ENCODE measurements at regions not wholly inside any gene's neighbourhood (a gene's known extent, or its start where the extent isn't known, plus 50 kb on each side); places are given as distances from the start of the nearest gene placed in this dataset.
"Not testable (repeated sequence)": the region's sequence is repeated elsewhere in the genome, so short reads cannot be mapped to it uniquely, and the experiment has no call there.

DNA sequence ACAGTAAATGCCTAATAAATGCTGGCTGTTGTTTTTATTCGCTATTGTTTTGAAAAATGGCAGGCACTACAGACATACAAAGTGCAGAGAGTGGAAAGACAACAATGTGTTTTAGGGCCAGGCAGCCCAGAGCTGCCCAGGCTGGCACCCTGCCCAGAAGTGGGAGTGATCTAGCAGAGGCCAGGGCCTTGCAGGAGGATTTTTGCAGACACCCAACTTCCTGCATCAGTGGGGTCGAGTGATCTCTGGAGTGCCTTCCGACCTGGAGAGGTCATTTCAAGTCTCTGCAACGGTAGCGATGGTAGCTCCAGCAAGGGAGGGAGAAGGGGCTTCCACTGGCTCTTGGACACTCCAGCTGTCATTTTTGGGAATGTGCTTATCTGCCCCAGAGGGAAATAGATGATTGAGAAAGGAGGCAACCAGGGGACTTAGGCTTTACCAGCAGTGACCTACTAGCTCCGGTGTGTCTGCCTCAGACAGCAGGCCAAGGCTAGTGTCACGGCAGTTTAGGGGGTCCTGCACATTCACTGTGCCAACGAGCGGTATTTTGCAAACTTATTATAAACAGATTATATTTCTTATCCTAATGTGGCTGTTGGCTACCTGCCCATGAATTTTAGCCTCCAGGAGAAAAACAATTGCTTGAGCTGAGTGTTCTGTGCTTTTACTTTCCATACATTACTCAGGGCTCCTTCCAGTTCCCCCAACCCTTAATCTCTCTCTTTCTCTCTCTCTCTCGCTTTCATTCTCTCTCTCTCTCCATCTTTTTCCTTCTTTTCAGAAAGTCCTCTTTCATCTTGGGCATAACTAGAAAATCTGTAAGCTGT lies 153.9 kb upstream of the PLGLB2 start:
- peak; percentile 55 for DNase-seq

DNA sequence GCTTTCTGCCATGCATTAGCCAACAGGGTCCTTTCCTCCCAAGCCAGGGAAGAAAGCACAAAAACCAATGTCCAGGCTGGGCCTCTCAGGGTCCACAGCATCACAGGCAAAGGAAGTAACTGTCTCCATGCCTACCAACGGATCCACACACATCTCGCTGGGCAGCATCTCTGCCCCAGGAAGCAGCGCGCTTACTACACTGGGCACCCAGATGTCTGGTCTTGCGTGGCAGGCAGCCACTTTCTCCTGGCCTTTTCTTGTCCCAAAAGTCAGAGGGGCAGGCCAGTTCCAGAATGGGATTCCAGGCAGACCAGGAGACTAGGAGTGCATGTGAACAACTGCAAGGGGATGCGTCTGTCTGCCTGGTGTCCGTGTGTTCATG lies 153.3 kb upstream of the PLGLB2 start:
- not testable (repeated sequence) for DNase-seq

DNA sequence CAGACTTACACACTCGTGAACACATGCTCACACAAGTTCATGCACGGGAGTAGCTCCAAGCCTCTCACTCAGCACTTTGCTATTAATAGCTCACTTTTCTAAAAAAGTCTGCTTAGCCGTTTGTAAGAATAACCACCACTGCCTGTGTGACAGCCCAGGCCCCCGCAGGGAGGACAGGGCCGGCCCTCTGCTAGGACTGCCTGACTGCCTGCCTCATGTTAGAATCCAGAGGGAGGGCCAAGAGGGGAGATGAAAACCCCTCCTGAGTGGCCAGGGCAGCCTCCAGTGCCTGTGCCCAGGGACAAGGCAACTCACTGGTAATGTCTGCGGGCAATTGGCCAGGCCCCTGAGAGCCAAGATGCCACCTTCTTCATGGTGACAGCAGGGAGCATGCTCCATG lies 152.9 kb upstream of the PLGLB2 start:
- DNase-seq: not testable (repeated sequence)

DNA sequence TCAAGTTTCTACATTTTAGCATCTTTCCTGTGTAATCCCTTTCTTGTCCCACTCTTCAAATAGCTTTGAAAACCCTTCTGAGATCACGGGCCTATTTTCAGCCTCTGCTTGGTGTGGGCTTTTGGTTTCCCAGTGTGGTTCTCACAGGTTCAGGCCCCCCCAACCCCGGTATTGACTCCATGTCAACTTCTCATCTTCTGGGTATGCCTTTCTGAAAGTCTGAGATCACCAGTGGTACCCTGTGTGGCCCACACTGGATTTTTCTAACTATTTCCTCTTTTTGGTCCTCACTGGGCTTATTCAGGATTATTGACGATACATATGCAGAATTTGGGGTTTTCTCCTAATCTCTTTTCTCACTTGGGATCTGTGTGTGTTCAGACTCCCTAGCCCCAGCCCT lies 146.9 kb upstream of the PLGLB2 start:
- DNase-seq: not testable (repeated sequence)

DNA sequence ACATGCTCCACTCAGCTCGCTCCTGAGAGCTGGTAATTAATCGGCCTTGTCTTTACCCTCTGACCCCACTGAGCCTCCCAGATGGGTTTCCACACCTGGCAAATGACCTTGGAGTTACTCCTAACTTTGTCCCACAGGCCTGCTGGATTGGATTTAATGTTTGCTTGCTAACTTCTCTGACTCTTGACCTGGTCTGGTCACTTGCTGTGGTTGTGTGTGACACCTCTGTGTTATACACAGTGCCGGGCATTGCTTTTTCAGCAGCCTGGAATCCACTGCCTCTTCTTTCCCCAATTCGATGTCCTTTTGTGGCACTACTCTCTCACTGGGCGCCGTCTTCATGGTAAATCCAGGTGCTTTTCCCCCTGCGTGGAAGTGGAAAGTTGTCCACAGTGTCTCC lies 145.8 kb upstream of the PLGLB2 start:
- not testable (repeated sequence) for DNase-seq

DNA sequence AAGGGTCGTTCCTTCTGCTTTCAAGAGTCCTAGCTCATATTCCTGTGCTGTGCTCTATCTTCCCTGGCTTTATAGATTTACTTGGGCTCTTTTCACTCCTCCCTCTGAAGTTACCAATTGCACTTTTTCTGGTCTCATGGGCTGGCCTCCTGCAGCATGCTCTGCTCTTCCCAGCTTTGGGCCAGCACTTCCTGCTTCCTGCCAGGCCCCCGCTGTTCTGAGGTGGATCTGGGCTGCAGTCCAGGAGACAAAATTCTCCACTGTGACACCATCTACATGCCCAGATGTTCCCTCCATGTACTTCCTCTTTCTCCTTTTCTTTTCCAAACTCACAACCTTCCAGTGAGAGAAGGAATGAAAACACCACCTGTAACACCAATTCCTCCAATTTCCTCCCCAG lies 145.2 kb upstream of the PLGLB2 start:
- DNase-seq: not testable (repeated sequence)

DNA sequence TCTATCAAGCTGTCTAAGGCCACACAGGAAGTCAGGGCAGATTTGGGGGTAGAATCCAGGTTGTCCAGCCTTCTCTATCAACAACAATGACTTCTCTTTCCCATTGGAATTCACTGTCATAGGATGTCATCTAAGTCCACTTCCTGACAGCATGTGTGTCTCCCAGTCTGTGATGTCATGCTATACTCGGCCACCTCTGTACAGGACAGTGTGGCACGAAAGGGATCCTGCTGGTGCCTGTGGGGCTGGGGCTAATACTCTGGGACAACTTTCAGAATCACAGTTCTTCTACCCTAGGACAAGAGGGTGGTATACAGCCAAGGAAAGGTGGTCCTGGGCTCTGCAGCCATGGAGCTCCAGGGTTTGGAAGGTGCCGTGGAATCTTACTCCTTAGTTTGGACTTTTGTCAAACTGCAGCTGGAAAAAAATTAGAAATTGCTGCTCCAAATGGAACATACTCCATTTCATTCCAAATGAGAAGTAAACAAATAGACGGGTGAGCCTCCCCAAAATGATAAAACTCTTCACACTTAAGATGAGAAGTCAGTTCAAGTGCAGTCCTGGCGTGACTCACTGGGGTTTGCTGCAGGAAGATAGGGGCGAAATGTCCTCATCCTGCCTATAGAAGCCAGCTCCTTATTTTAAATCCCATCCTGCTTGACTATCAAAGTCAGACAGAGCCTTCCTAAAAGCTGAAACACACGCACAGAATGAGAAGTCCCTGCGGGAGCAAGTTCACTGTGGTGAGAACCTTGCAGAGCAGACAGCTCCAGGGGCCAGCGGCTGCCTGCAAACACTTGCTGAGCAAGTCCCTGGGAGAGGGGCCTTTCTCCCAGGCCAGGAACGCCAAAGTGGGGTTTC lies 144.2 kb upstream of the PLGLB2 start:
- not testable (repeated sequence) for DNase-seq

DNA sequence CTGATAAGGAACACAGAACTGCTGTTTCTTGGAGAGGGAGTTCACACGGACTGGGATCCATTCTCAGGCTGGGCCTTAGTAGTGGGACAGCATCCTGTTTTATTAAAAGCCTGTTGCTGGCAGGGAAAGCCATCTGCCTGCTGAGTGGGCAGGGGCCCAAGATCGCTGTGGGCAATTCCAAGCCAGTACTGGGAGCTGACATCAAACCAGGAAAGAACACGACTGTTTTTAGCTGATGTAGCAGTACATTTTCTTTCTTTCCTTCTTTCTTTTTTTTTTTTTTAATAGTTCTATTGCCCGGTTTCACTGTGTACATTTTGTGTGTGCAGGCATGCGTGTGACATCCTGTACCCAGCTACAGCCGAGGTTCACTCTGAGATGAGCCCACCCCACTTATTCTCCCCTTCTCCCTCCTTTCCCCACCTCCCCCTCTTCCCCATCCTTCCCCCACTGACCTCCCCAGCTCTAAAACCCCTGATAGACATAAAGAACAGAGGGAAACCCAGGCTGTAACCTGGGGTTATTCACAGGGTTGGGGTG lies 143.5 kb upstream of the PLGLB2 start:
- DNase-seq: not testable (repeated sequence)

DNA sequence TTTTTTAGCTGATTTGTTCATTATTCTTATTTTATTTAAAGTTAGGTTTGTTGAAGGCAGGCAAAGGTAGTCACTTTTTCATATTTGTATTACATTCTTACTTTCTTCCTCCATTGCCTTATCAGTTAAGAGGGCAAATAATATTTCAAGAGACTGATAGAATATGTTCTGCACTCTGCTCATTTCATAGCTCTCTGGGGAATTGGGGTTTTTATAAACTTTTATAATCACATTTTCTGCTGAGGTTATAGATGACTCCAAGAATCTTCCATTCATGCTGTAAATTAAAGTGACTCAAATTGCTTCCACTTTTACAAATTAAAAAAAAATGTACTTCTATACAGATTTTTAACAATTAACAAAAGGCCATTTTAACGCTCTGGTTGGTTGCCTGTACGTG lies 142.9 kb upstream of the PLGLB2 start:
- not testable (repeated sequence) for DNase-seq

DNA sequence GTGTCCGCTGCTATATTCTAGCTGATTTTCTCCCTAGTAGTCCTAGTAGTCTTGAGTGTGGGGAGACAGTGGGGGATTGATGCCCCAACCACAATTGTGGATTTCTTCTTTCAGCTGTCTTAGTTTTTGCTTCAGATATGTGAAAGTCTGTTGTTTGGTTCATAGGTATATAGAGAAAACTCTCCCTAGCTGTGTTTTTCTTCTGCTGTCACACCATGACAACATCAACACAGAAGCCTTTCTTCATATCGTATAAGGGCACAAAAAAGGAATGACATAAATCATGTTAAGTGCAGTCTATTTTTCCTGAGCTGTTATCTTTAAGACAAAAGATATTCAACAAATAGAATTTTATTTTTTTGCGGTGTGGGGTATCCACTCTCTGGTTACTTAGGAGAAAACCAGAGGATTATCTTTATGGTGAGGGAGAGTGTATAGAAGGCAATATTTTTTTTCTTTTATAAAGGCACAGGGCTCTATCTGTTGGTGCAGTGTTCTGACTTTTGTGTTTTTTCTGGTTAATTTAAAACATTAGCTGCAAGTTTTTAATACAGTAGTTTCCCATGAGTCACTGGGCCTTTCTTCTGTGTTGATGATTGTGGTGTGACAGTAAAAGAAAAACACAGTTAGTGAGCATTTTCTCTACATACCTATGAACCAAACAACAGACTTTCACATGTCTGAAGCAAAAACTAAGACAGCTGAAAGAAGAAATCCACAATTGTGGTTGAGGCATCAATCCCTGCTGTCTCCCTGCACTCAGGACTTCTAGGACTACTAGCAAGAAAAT lies 139.3 kb upstream of the PLGLB2 start:
- not testable (repeated sequence) for DNase-seq

DNA sequence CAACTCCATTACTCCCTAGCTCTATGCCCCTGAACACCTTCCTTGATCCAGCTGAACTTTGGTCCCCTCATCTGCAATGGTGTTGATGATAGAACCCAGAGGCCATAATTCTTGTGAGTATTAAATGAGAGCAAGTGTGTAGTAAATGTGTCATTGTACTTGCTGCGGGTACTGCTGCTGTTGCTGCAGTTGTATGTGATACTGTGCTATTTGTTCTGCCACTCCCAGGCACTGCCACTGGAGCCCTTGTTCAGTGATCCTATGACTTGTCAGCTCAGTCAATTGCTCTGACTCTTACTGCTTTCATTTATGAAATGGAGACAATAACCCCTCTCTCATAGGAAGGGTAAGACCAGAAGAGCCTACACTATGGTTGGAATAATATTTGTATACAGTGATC lies 136.9 kb upstream of the PLGLB2 start:
- not testable (repeated sequence) for DNase-seq

DNA sequence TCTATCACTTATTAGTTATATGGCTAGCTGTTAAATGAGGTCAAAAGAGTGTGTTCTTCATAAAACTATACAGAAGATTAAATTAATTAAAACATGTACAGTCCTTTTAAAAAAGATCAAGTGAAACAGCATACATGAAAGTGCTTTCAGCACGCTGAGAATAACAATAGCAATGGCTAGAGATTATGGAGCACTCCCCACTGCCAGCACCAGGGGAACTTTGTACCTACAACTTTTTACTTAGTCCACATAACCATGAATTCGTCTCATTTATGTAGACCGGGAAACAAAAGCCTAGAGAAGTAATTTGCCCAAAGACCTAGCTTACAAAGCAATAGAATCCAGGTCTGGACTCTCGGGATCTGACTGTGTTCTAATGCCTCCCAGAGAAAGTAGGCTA lies 136.5 kb upstream of the PLGLB2 start:
- DNase-seq: not testable (repeated sequence)

DNA sequence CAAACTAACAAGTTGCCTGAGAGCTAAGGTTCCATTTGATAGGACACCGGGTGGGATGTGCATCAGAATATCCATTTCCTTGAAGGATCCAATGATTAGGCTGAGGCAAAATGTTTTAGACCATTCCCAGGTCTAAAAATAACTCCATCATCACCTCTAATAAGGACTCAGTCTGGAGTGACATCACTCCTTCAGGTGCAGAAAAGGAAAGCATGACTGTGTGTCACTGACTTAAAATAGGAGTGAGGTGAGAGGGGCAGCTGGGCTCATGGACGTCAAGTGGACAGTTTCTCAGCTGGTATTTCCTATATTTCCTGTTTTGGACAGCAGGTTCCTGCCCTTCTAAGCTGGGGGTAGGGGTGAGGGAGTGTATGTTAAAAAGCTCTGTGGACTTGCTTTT lies 135.9 kb upstream of the PLGLB2 start:
- DNase-seq: not testable (repeated sequence)

DNA sequence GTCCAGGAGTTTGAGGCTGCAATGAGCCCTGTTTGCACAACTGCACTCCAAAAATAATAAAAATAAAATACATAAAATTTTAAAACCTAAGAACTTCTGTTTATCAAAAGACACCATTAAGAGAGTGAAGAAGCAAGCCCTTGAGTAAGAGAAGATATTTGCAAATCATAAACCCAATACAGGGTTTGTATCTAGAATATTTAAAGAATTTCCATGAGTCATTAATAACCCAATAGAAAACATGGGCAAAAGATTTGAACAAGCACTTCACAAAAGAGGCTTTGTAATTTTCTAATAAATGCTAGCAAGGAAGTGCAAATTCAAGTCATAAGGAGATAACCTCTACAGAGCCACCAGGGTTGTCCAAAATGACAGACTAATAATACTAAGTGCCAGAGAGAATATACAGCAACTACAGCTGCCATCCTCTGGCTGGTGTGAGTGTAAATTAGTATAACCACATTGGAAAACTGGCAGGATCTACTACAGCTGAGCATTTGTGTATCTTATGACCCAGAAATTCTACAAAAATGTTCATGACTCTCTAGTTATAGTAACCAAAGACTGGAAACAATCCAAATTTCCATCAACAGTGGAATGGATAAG lies 133.0 kb upstream of the PLGLB2 start:
- DNase-seq: not testable (repeated sequence)

DNA sequence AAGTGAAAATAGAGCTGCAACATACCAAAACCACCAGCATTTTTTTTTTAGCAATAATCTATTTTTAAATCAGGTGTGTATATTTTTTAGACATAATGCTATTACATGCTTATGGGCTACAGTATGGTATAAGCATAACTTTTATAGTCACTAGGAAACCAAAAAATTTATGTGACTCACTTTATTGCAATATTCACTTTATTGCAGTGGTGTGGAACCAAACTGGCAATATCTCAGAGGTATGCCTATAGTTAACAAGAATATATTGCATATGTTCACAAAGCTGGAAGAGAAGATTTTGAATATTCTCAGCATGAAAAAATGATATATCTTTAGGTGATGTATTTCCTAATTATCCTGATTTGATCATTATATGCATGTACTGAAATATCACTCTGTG lies 128.8 kb upstream of the PLGLB2 start:
- DNase-seq: not testable (repeated sequence)

DNA sequence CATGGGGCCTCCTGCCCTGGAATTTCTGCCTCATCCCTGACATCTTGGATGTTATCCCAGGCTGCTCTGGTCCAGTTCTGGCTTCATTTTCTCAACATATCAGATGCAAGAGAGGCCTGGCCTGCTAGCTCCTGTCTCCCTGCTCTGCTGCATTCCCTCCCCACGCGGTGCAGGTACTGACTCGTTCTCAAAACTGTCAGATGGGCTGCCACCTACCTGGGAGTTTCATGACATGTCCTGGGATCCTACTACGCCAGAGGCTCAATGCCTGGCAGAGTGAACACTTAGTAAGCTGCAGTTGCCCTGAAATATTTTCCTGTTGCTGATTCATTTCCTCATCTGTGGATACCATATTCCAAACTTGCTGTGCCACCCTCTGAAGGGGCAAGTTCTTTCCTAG lies 126.7 kb upstream of the PLGLB2 start:
- DNase-seq: not testable (repeated sequence)

DNA sequence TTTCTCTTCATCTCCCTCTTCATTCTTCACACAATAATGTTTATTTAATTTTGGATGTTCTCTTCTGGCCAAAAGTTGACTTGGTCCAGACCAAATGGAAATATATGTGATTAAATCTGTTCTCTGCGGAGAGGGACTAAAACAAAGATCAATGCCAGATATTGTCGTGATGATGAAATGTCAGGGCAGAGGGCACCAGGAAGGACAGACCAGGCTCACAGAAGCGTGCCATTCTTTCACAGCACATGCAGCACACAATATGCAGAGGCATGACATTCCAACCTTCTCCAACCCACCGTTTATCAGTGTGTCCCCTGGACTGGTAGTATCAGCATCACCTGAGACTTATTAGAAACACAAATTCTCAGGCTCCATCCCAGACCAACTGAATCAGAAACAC lies 125.2 kb upstream of the PLGLB2 start:
- not testable (repeated sequence) for DNase-seq

DNA sequence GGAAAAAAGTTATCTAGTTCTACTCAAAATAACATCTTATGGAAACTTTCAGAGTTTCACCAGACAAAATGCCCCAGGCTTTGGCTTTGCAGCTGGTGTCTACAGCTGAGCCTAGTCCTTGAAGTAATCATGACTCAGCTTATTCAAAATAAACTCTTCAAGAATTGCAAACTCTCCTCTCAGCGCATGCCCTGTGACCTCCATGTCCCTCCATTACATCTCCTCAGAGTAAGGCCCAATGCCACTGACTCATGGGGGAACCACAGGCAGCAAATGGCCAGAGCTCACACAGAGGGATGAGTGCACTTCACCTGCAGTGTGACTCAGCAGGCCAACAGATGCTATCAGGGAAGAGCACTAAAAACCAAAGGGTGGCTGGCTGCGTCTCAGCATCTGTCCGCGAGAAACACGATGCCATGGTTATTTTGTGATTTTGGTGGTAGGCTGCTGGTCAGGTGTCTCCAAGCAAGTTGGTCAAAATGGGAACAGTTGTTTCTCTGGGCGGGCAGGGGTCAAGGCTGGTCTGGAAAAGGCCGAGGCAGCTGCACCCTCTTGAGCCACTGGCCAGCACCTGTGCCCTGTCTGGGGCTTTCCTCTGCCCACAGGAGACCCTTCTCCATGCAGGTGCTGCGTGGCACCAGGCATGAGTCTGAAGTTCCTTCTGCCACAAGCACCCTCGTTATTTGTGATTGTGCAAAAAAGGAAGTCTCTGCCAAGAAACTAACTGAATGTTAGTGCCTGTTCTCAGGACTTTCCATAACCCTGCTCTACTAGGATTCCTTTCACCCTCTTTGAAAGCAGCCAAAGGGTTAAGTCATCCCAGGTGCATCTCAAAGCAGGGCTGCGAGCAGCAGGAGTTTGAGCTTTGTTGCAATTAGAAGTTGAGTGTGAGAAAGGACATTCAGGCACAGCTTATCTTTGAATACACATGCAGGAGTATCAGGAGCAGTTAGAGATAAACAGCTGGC lies 118.1 kb upstream of the PLGLB2 start:
- DNase-seq: peak; percentile 54

DNA sequence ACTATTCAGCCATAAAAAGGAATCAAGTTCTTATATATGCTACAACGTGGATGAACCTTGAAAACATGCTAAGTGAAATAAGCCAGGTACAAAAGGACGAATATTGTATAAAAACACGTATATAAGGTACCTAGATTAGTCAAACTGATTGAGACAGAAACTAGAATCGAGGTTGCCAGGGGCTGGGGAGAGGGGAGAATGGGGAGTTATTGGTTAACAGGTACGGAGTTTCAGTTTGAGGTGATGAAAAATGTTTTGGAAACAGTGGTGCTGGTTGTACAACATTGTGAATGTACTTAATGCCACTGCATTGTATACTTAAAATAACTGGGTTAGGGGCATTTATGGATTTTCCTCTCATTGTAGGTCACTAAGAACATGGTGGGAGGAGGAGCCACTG lies 117.0 kb upstream of the PLGLB2 start:
- not testable (repeated sequence) for DNase-seq

DNA sequence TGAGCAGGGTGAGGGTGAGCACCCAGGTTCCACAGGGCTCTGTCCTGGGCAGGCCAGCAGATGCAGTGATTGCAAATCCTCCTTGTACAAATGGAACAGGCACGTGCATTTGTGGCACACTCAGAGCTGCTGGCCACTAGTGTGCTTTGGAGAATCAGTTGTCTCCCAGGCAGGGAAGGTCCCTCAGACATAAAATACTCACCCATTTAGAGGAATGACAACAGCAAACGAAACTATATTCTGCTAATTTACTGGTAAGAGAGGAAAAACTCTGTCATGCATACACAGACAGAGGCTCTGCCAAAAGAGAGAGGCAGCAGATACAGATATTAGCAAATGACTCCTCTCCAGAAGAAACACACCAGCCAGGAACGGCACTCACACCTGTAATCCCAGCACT lies 116.5 kb upstream of the PLGLB2 start:
- DNase-seq: peak; percentile 34
